Thyroid gland (tissue), 4 donors: ENCODE measurements at regions not wholly inside any gene's neighbourhood (a gene's known extent, or its start where the extent isn't known, plus 50 kb on each side); places are given as distances from the start of the nearest gene placed in this dataset.

Experiments
- DNase-seq, 2 donors: peaks; one replicate each; pipeline ENCODE4 v3.0.0-alpha.2; 2019
- H3K27ac ChIP-seq, 3 donors: fragments of 200-600 bp; sonication (generic); 1 replicate in 2 of 3; 2 replicates in 1 of 3; pipeline ENCODE4 v1.5.1; 2016 to 2019; ENCODE audit warnings: mild to moderate bottlenecking in 1 of 3, moderate library complexity in 1 of 3
- H3K27me3 ChIP-seq: fragments of 200-600 bp; sonication (generic); one replicate; pipeline ENCODE4 v1.5.1; 2019
- H3K36me3 ChIP-seq, 2 donors: fragments of 200-600 bp; sonication (generic); one replicate each; pipeline ENCODE4 v1.5.1; 2016 to 2019
- H3K4me1 ChIP-seq, 2 donors: fragments of 200-600 bp; sonication (generic); one replicate each; pipeline ENCODE4 v1.5.1; 2017 to 2019
- H3K4me3 ChIP-seq, 3 donors: fragments of 200-600 bp; sonication (generic); replicated peaks in 1 of 3; 1 replicate in 2 of 3; 2 replicates in 1 of 3; pipeline ENCODE4 v1.5.1; 2016; ENCODE audit warnings: mild to moderate bottlenecking in 1 of 3
- H3K9me3 ChIP-seq: fragments of 200-600 bp; sonication (generic); one replicate; pipeline ENCODE4 v1.5.1; 2017
- POLR2A ChIP-seq, 2 donors: fragments of 450-650 bp; IDR thresholded peaks; one replicate each; pipeline ENCODE4 v1.6.1; 2017; ENCODE audit warnings: antibody characterized with exemption in 2 of 2, mild to moderate bottlenecking in 2 of 2, moderate library complexity in 1 of 2
- WGBS, 2 donors: methylation state at CpG; one replicate each; pipeline ENCODE4 v1.1.5; 2017; 5-methylcytosine and 5-hydroxymethylcytosine counted together
- intact Hi-C: fragments of 100-400 bp; cut with DNase I; formaldehyde crosslinking; loops from one replicate; pipeline ENCODE4 v1.15.1; 2023
- TF ChIP-seq, protein P1 (sequence below), 6 experiments: fragments of 200-600 bp in 3 of 6; fragments of 450-650 bp in 3 of 6; sonication (generic) in 3 of 6; IDR thresholded peaks; one replicate each; pipeline ENCODE4 v1.5.1; 2016 to 2019; ENCODE audit warnings: antibody characterized with exemption in 6 of 6, mild to moderate bottlenecking in 2 of 6, inconsistent platforms in 1 of 6, moderate library complexity in 1 of 6

DNA sequence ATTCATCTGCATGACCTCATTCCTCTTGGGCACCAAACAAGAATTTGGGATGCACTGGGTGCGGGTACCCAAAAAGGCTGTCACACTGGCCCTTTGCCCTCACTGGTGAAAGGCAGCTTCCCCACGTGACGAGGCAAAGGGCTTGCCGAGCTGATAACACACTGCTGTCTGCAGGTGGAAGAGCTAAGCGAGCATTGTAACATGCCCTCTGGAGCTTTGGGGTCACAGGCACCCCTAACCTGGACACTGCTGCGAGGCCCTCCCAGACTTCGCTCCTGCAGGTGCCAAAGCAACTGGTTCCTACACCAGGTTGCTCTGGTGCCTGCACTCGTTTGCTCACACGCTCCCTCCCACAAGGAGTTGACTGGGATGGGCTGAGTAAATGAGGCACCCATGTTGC is 1595.7 kb downstream of the HACE1 start:
- WGBS, 2 donors: 91 to 92% methylated on average over 5 to 9 of the region's 9 CpGs
- TF ChIP-seq, protein P1, sequence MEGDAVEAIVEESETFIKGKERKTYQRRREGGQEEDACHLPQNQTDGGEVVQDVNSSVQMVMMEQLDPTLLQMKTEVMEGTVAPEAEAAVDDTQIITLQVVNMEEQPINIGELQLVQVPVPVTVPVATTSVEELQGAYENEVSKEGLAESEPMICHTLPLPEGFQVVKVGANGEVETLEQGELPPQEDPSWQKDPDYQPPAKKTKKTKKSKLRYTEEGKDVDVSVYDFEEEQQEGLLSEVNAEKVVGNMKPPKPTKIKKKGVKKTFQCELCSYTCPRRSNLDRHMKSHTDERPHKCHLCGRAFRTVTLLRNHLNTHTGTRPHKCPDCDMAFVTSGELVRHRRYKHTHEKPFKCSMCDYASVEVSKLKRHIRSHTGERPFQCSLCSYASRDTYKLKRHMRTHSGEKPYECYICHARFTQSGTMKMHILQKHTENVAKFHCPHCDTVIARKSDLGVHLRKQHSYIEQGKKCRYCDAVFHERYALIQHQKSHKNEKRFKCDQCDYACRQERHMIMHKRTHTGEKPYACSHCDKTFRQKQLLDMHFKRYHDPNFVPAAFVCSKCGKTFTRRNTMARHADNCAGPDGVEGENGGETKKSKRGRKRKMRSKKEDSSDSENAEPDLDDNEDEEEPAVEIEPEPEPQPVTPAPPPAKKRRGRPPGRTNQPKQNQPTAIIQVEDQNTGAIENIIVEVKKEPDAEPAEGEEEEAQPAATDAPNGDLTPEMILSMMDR (IDR thresholded peaks at IDR 0.05): no peak
- H3K4me1 ChIP-seq: no peaks in the 10 kb centered on the region
- intact Hi-C loops: no loop called here
- no peaks in the 10 kb centered on the region for H3K27me3 ChIP-seq
- H3K27ac ChIP-seq: no peak overlapping the region
- no peak for DNase-seq
- H3K9me3 ChIP-seq: no peaks in the 10 kb centered on the region
- no peaks in the 10 kb centered on the region for H3K36me3 ChIP-seq
- H3K4me3 ChIP-seq: no peak overlapping the region

DNA sequence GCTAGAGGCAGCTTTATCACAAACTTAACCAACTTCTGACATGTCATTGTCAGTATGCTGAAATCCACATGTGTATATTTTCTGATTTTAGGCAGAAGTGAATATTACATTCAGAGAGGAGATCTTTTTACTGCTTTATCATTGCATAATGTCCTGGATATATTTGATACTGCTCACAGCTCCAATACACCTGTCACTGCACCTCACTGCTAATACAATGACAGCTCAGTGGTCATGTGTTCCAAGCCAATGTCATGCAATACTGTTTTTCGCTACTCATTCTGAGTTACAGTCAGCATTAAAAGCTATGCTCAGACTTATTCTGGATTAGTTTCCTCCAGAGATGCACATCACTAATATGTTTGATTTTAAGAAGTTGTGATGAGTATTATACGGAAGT is 1604.6 kb downstream of the HACE1 start:
- intact Hi-C loops: no loop called here
- WGBS, 2 donors: 90 to 91% methylated on average over 2 of the region's 2 CpGs
- H3K27ac ChIP-seq: no peak overlapping the region
- no peak for TF ChIP-seq POLR2A (IDR thresholded peaks at IDR 0.05)
- TF ChIP-seq, protein P1 (IDR thresholded peaks at IDR 0.05): no peak
- DNase-seq: no peak
- no peaks in the 10 kb centered on the region for H3K27me3 ChIP-seq
- no peaks in the 10 kb centered on the region for H3K4me1 ChIP-seq
- no peaks in the 10 kb centered on the region for H3K9me3 ChIP-seq
- no peaks in the 10 kb centered on the region for H3K36me3 ChIP-seq
- no peak overlapping the region for H3K4me3 ChIP-seq

DNA sequence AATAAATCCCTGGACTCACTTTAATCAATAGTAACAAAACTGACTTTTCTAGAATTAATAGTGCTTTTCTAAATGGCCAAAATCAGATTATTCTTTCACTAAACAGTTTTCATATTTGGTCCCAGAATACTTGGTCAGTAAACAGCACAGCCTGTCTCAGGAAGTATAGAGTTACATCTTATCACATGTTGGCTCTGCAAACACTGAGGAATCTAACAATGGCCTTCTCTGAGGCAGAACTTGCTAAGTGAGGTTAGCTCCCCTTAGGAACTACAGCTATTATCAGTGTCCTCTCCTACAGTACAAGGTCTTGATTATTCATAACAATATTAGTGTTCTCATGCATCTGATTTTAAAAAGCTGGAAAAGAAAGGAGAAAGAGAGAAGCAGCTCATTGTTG is 1622.8 kb downstream of the HACE1 start:
- H3K27me3 ChIP-seq: no peaks in the 10 kb centered on the region
- H3K36me3 ChIP-seq: no peaks in the 10 kb centered on the region
- H3K9me3 ChIP-seq: no peaks in the 10 kb centered on the region
- intact Hi-C loops: no loop called here
- H3K4me1 ChIP-seq: no peaks in the 10 kb centered on the region
- no peak for DNase-seq
- no peak overlapping the region for H3K4me3 ChIP-seq
- no peak overlapping the region for H3K27ac ChIP-seq
- no peak for TF ChIP-seq POLR2A (IDR thresholded peaks at IDR 0.05)
- TF ChIP-seq, protein P1 (IDR thresholded peaks at IDR 0.05): no peak

DNA sequence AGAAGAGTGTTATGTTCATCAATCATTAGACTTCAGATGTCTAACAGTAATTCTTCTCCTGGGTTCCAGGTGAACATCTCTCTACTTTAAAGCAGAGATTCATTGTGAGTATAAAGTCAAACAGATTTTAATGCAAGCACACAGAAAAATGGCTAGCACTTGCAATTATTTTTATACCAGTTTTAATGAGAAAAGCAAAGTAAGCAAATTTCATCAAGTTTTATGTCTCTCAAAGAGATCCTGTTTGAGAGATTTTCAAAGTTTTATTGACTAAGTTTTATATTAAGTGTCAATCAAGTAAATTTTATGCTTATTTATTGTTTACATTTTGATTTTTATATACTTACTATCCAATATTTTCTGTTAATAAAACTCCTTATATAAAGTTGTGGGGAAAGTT is 1628.5 kb downstream of the HACE1 start:
- H3K4me3 ChIP-seq: no peak overlapping the region
- no peaks in the 10 kb centered on the region for H3K4me1 ChIP-seq
- H3K9me3 ChIP-seq: no peaks in the 10 kb centered on the region
- DNase-seq: no peak
- H3K27me3 ChIP-seq: no peaks in the 10 kb centered on the region
- intact Hi-C loops: no loop called here
- TF ChIP-seq, protein P1 (IDR thresholded peaks at IDR 0.05): no peak
- TF ChIP-seq POLR2A (IDR thresholded peaks at IDR 0.05): no peak
- H3K36me3 ChIP-seq: no peaks in the 10 kb centered on the region
- no peak overlapping the region for H3K27ac ChIP-seq

DNA sequence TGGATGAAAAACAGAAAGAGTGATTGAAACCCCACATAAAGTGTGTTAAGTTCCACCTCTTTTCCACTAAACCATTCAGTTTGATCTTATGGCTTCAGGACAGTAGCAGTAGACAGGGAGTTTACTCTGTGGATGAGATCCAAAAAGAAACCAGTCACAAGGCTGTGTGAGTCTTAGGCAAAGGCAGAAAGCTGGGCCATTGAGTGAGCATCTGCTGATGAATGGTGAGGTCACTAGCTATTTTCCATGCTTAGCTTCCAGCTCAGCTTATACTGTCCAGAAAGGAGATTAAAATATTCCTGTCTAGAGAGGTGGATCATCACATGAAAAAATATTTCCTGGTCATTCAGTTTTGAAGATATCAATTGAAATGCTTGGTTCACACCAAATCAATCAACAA is 1643.9 kb downstream of the HACE1 start:
- intact Hi-C loops: no loop called here
- Histone ChIP-seq H3K4me1 (no peaks in the 10 kb centered on the region), H3K27me3 (no peaks in the 10 kb centered on the region)

More for the DNA sequence above, 1643.9 kb downstream of the HACE1 start:
- no peaks in the 10 kb centered on the region for H3K36me3 ChIP-seq
- no peak for DNase-seq
- H3K4me3 ChIP-seq: no peak overlapping the region
- no peak overlapping the region for H3K27ac ChIP-seq
- no peaks in the 10 kb centered on the region for H3K9me3 ChIP-seq
- TF ChIP-seq POLR2A (IDR thresholded peaks at IDR 0.05): no peak
- TF ChIP-seq, protein P1 (IDR thresholded peaks at IDR 0.05): no peak
